CD14-positive monocyte (primary cell): ENCODE measurements at regions not wholly inside any gene's neighbourhood (a gene's known extent, or its start where the extent isn't known, plus 50 kb on each side); places are given as distances from the start of the nearest gene placed in this dataset.

Experiments used
- DNase-seq, 3 donors: peaks; one replicate each; pipeline ENCODE4 v3.0.0-alpha.2; 2011 to 2022
- H2AFZ ChIP-seq: 2 replicates; pipeline ENCODE4 v1.6.0; 2012; ENCODE audit warnings: mild to moderate bottlenecking, low read depth, low read length, inconsistent platforms; ENCODE audit not compliant: insufficient read depth, poor library complexity, severe bottlenecking
- H3K27ac ChIP-seq, 2 donors: 1 replicate in 1 of 2; 2 replicates in 1 of 2; pipeline ENCODE4 v1.5.1; 2012 to 2013; ENCODE audit warnings: low read length in 2 of 2, control low read depth in 1 of 2, inconsistent platforms in 1 of 2, low read depth in 1 of 2, mild to moderate bottlenecking in 1 of 2
- H3K27me3 ChIP-seq, 2 donors: one replicate each; pipeline versions ENCODE4 v1.6.0 to v1.6.1; 2011 to 2013; ENCODE audit warnings: low read length in 2 of 2; ENCODE audit not compliant: control insufficient read depth in 2 of 2, insufficient read depth in 2 of 2
- H3K36me3 ChIP-seq, 2 donors: replicated peaks in 1 of 2; 1 replicate in 1 of 2; 2 replicates in 1 of 2; pipeline versions ENCODE4 v1.5.1 to v1.6.1; 2012 to 2013; ENCODE audit warnings: low read length in 2 of 2, control low read depth in 1 of 2, inconsistent platforms in 1 of 2, mild to moderate bottlenecking in 1 of 2; ENCODE audit not compliant: insufficient read depth in 2 of 2, control insufficient read depth in 1 of 2
- H3K4me1 ChIP-seq, 2 donors: 1 replicate in 1 of 2; 2 replicates in 1 of 2; pipeline versions ENCODE4 v1.5.1 to v1.6.1; 2012 to 2013; ENCODE audit warnings: low read length in 2 of 2, control low read depth in 1 of 2, inconsistent platforms in 1 of 2, mild to moderate bottlenecking in 1 of 2, moderate library complexity in 1 of 2; ENCODE audit not compliant: insufficient read depth in 2 of 2, control insufficient read depth in 1 of 2
- H3K4me2 ChIP-seq: replicated peaks from 2 replicates; pipeline ENCODE3; 2012; ENCODE audit warnings: low read length, moderate library complexity, mild to moderate bottlenecking; ENCODE audit not compliant: poor library complexity, severe bottlenecking; ENCODE audit errors: extremely low read depth
- H3K4me3 ChIP-seq, 3 experiments: fragments of 200-600 bp in 1 of 3; sonication (generic) in 1 of 3; replicated peaks in 1 of 3; 1 replicate in 2 of 3; 2 replicates in 1 of 3; pipeline ENCODE4 v1.5.1; 2011 to 2013; ENCODE audit warnings: low read length in 3 of 3, mild to moderate bottlenecking in 3 of 3, control low read depth in 2 of 3, low read depth in 2 of 3, inconsistent platforms in 1 of 3, moderate library complexity in 1 of 3
- H3K79me2 ChIP-seq: 2 replicates; pipeline ENCODE4 v1.6.0; 2012; ENCODE audit warnings: mild to moderate bottlenecking, control low read depth, inconsistent platforms, low read length, moderate library complexity; ENCODE audit not compliant: insufficient read depth
- H3K9ac ChIP-seq: 2 replicates; pipeline ENCODE4 v1.6.0; 2017; ENCODE audit warnings: low read length, mild to moderate bottlenecking; ENCODE audit not compliant: insufficient read depth, poor library complexity, severe bottlenecking
- H3K9me3 ChIP-seq, 2 donors: replicated peaks in 1 of 2; 1 replicate in 1 of 2; 2 replicates in 1 of 2; pipeline versions ENCODE4 v1.5.1 to v1.6.1; 2012 to 2013; ENCODE audit warnings: low read length in 2 of 2, control low read depth in 1 of 2; ENCODE audit not compliant: control insufficient read depth in 1 of 2, insufficient read depth in 1 of 2
- H4K20me1 ChIP-seq: 2 replicates; pipeline ENCODE4 v1.6.0; 2012; ENCODE audit warnings: mild to moderate bottlenecking, low read length, control low read depth, moderate library complexity; ENCODE audit not compliant: insufficient read depth
- H3K27ac Mint-ChIP-seq, 7 donors: one replicate each; pipeline ENCODE4 v1.8.0; 2020; ENCODE audit warnings: mild to moderate bottlenecking in 7 of 7, mixed read lengths in 7 of 7, moderate library complexity in 6 of 7, inconsistent platforms in 2 of 7
- H3K27me3 Mint-ChIP-seq, 3 donors: one replicate each; pipeline ENCODE4 v1.8.0; 2021 to 2022; ENCODE audit warnings: low read depth in 3 of 3, mild to moderate bottlenecking in 3 of 3, mixed read lengths in 3 of 3, moderate library complexity in 3 of 3, inconsistent platforms in 1 of 3
- H3K36me3 Mint-ChIP-seq, 2 donors: one replicate each; pipeline ENCODE4 v1.8.0; 2020; ENCODE audit warnings: mixed read lengths in 2 of 2, inconsistent platforms in 1 of 2, mild to moderate bottlenecking in 1 of 2
- H3K4me1 Mint-ChIP-seq: one replicate; pipeline ENCODE4 v1.8.0; 2020; ENCODE audit warnings: mild to moderate bottlenecking, mixed read lengths
- H3K4me3 Mint-ChIP-seq, 2 donors: one replicate each; pipeline ENCODE4 v1.8.0; 2020; ENCODE audit warnings: mild to moderate bottlenecking in 2 of 2, mixed read lengths in 2 of 2, moderate library complexity in 1 of 2
- H3K9me3 Mint-ChIP-seq, 7 donors: one replicate each; pipeline ENCODE4 v1.8.0; 2020 to 2022; ENCODE audit warnings: mixed read lengths in 7 of 7, mild to moderate bottlenecking in 6 of 7, moderate library complexity in 6 of 7, inconsistent platforms in 2 of 7
- WGBS: methylation state at CpG from one replicate; pipeline ENCODE4 v1.1.5; 2013; ENCODE audit warnings: missing lambda C conversion rate; ENCODE audit not compliant: insufficient coverage; 5-methylcytosine and 5-hydroxymethylcytosine counted together
- intact Hi-C, 2 donors: fragments of 100-400 bp; cut with micrococcal nuclease; formaldehyde crosslinking; loops; one replicate each; pipeline versions ENCODE4 v1.15.0 to v1.15.1; 2023
- TF ChIP-seq, protein P1 (sequence below): fragments of 200-600 bp; IDR thresholded peaks from one replicate; pipeline ENCODE4 v1.8.0; 2022; ENCODE audit warnings: antibody characterized with exemption, mild to moderate bottlenecking

DNA sequence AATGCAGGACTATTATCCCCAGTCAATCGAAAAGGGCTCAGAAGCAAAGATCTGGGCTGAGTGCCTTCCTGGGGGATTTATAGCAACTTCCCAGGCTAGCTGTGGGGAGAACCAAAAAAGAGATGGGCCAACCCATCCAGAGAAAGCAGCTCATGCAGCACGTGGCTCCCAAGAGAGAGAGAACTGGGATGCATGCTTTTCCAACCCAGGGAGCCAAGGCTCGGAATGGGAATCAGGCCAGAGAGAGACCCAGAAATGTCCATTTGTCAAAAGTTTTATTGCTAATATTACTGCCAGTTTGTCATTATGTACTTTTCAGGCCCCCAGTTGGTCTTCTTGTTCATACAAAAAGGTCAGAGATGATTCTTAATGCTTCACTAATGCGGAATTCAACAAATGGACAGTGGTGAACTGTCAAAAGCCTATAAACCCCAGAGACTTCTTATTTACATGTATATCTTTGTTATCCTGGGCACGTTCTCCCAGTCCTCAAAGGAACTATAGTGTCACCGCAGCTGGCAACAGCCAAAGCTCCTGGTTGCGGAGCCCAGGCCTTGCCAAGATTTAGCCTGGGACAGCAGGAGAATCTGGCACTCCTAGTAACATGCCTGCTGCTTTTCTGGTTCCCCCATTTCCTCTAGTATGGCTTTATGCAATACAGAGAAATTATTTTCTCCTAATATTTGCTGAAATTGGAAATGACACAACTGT, 139.1 kb upstream of the POU3F2 start:
- no peak overlapping the region for H3K4me3 Mint-ChIP-seq
- Histone ChIP-seq H2AFZ (no peak overlapping the region), H3K9ac (no peak overlapping the region), H3K4me1 (no peaks in the 10 kb centered on the region), H3K27me3 (no peaks in the 10 kb centered on the region), H3K27ac (no peak overlapping the region), H3K4me2 (no peak overlapping the region), H3K36me3 (no peaks in the 10 kb centered on the region), H3K9me3 (no peaks in the 10 kb centered on the region), H3K4me3 (no peak overlapping the region), H4K20me1 (no peaks in the 10 kb centered on the region), H3K79me2 (no peaks in the 10 kb centered on the region)
- H3K4me1 Mint-ChIP-seq, result no peaks in the 10 kb centered on the region
- TF ChIP-seq, protein P1, sequence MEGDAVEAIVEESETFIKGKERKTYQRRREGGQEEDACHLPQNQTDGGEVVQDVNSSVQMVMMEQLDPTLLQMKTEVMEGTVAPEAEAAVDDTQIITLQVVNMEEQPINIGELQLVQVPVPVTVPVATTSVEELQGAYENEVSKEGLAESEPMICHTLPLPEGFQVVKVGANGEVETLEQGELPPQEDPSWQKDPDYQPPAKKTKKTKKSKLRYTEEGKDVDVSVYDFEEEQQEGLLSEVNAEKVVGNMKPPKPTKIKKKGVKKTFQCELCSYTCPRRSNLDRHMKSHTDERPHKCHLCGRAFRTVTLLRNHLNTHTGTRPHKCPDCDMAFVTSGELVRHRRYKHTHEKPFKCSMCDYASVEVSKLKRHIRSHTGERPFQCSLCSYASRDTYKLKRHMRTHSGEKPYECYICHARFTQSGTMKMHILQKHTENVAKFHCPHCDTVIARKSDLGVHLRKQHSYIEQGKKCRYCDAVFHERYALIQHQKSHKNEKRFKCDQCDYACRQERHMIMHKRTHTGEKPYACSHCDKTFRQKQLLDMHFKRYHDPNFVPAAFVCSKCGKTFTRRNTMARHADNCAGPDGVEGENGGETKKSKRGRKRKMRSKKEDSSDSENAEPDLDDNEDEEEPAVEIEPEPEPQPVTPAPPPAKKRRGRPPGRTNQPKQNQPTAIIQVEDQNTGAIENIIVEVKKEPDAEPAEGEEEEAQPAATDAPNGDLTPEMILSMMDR, result no peak
- DNase-seq, result no peak
- intact Hi-C loops, result no loop called here
- no peaks in the 10 kb centered on the region for H3K36me3 Mint-ChIP-seq
- H3K27me3 Mint-ChIP-seq, result peaks cover 0 to 2% (median 0%) of the 10 kb centered on the region in 3 donors
- H3K9me3 Mint-ChIP-seq, result peaks cover 0 to 2% (median 0%) of the 10 kb centered on the region in 7 donors
- H3K27ac Mint-ChIP-seq, result no peak overlapping the region
- WGBS, result 70% methylated on average over 4 of the region's 7 CpGs

DNA sequence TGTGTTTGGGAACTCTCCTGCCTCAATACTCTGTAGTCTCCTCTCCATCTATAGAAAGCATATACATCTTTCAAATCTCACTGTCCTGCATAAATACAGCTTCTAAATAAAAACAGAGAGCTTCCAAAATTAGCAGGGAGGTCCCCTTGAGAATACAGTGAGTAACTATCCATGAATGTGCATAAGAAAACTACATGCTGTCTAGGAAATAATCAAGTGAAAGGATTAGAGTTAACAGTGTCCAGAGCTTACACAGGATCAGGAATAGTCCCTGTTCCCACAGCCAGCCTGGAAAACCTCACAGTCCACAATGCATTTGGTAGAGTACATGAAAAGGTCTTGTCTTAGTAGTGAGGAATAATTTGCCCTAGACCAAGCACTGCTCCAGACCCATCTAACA, 123.0 kb upstream of the POU3F2 start:
- Histone ChIP-seq H3K36me3 (no peaks in the 10 kb centered on the region), H3K4me3 (no peak overlapping the region), H3K27ac (no peak overlapping the region), H3K27me3 (no peaks in the 10 kb centered on the region), H3K9me3 (no peaks in the 10 kb centered on the region), H3K4me2 (no peak overlapping the region), H3K9ac (no peak overlapping the region), H2AFZ (no peak overlapping the region), H4K20me1 (no peaks in the 10 kb centered on the region), H3K79me2 (no peaks in the 10 kb centered on the region), H3K4me1 (no peaks in the 10 kb centered on the region)
- TF ChIP-seq, protein P1, result no peak
- intact Hi-C loops, result no loop called here
- Mint-ChIP-seq H3K9me3 (peaks cover 0 to 2% (median 0%) of the 10 kb centered on the region in 7 donors), H3K4me3 (no peak overlapping the region), H3K4me1 (no peaks in the 10 kb centered on the region), H3K27ac (no peak overlapping the region), H3K27me3 (peaks cover 3 to 5% (median 3%) of the 10 kb centered on the region in 3 donors), H3K36me3 (no peaks in the 10 kb centered on the region)
- DNase-seq, result no peak
